GM18873 (cell line): ENCODE measurements at regions not wholly inside any gene's neighbourhood (a gene's known extent, or its start where the extent isn't known, plus 50 kb on each side); places are given as distances from the start of the nearest gene placed in this dataset.
A peak's percentile ranks its signal among the peaks of the same experiment; 100 is the strongest.

Source experiments
- ATAC-seq: cut with Tn5 transposase; IDR thresholded peaks from one replicate; pipeline ENCODE4 v1.9.1; 2021; ENCODE audit warnings: mild to moderate bottlenecking, moderate library complexity, moderate number of reproducible peaks; ENCODE audit not compliant: unreplicated experiment, low FRiP score

GRCh38 chrX:79300856-79301255 is 66.3 kb downstream of the ITM2A start:
- no peak for ATAC-seq

GRCh38 chrX:79290596-79290995 is 76.5 kb downstream of the ITM2A start:
- no peak for ATAC-seq

- ATAC-seq = no peak
Observed at GRCh38 chrX:79288733-79289132, 78.4 kb downstream of the ITM2A start.

GRCh38 chrX:79287724-79288123 is 79.4 kb downstream of the ITM2A start:
- ATAC-seq = no peak

GRCh38 chrX:79281775-79282174 is 85.4 kb downstream of the ITM2A start:
- no peak for ATAC-seq

- ATAC-seq = peak; percentile 88
Observed at GRCh38 chrX:79270401-79270800, 96.7 kb downstream of the ITM2A start.

- no peak for ATAC-seq
Observed at GRCh38 chrX:79268788-79269187, 98.3 kb downstream of the ITM2A start.

- no peak for ATAC-seq
Observed at GRCh38 chrX:79266702-79267101, 100.4 kb downstream of the ITM2A start.

- ATAC-seq = no peak
Observed at GRCh38 chrX:79263550-79263949, 103.6 kb downstream of the ITM2A start.

GRCh38 chrX:79259073-79259689 is 108.0 kb downstream of the ITM2A start:
- peak; percentile 90 for ATAC-seq

- no peak for ATAC-seq
Observed at GRCh38 chrX:79243691-79244090, 99.2 kb downstream of the GPR174 start.

- no peak for ATAC-seq
Observed at GRCh38 chrX:79235899-79236298, 91.4 kb downstream of the GPR174 start.

GRCh38 chrX:79231662-79232061 is 87.2 kb downstream of the GPR174 start:
- ATAC-seq = no peak
